ENCODE measurements at regions not wholly inside any gene's neighbourhood (a gene's known extent, or its start where the extent isn't known, plus 50 kb on each side); places are given as distances from the start of the nearest gene placed in this dataset.

DNA sequence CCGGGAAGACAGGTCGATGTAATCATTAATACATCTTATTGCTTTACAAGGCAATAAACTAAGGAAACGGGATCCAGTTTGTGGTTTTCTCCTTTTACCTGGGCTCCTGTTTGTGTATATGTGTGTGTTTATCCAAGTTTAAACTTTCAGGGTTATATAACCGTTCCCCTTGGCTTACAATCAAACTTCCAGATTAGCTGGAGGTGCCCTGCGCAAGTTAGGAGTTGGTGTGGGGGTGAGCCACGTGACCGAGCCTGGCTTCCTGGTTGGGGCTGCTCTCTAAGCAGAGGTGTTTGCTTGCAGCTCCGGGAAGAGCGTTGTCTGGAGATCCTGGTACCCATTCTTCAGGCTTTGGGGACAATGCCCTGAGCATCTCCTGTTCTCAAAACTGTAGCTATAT, 129.2 kb downstream of the FHDC1 start:
- 88% methylated on average over 9 of the region's 9 CpGs for WGBS
- Histone ChIP-seq H3K9me3 (no peaks in the 10 kb centered on the region), H3K4me3 (no peak overlapping the region), H3K4me1 (no peaks in the 10 kb centered on the region), H3K27ac (replicated peaks in 1 of 4) (no peak overlapping the region), H3K36me3 (no peaks in the 10 kb centered on the region), H3K27me3 (no peaks in the 10 kb centered on the region)
- TF ChIP-seq POLR2A (IDR thresholded peaks at IDR 0.05; ENCODE audit: low read depth) (no peak), EP300 (IDR thresholded peaks at IDR 0.05) (no peak), CTCF (IDR thresholded peaks at IDR 0.05) (no peak), POLR2AphosphoS5 (IDR thresholded peaks at IDR 0.05) (no peak)
- intact Hi-C loops (cut with DNase I): no loop called here
- no peak for DNase-seq (ENCODE audit: extremely low spot score)

- 71% methylated on average over 1 of the region's 1 CpG for WGBS
- intact Hi-C loops (cut with DNase I): no loop called here
These were observed 131.3 kb downstream of the FHDC1 start for GRCh38 chr4:153067376-153067775.

GRCh38 chr4:153068751-153069150, 132.6 kb downstream of the FHDC1 start:
- DNase-seq (ENCODE audit: extremely low spot score): no peak
- 95% methylated on average over 7 of the region's 7 CpGs for WGBS

More at GRCh38 chr4:153067376-153067775, 131.3 kb downstream of the FHDC1 start:
- no peaks in the 10 kb centered on the region for H3K9me3 ChIP-seq
- no peak overlapping the region for H3K27ac ChIP-seq (replicated peaks in 1 of 4)
- H3K27me3 ChIP-seq: no peaks in the 10 kb centered on the region
- DNase-seq (ENCODE audit: extremely low spot score): no peak
- TF ChIP-seq POLR2AphosphoS5 (IDR thresholded peaks at IDR 0.05): no peak
- no peak for TF ChIP-seq EP300 (IDR thresholded peaks at IDR 0.05)
- TF ChIP-seq POLR2A (IDR thresholded peaks at IDR 0.05; ENCODE audit: low read depth): no peak
- no peak for TF ChIP-seq CTCF (IDR thresholded peaks at IDR 0.05)
- no peak overlapping the region for H3K4me3 ChIP-seq
- no peaks in the 10 kb centered on the region for H3K4me1 ChIP-seq
- no peaks in the 10 kb centered on the region for H3K36me3 ChIP-seq

DNA sequence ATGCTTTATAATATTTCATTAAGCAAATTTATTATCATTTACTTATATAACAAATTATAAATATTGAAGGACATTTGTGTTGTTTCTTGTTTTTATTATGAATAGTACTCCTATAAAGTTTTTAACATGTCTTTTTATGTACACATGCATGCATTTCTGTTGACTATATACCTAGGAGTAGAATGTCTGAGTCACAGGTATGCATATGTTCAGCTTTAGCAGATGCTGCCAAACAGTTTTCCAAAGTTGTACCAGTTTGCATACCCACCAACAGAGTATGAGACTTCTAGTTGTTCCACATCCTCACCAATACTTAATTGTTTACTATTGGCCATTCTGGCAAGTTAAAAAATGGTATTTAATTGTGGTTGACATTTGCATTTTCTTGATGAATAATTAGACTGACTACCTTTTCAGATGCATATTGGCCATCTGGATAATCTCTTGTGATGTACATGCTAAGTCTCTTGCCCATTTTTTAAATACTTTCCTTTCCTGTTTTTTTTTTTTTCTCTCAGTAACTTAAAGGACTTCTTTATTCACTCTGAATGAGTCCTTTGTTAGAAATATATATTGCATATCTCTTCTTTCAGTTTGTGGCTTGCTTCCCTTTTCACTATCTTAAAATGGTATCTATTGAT, 132.2 kb upstream of the TRIM2 start:
- no peak for DNase-seq (ENCODE audit: extremely low spot score)
- Histone ChIP-seq H3K4me3 (no peak overlapping the region), H3K27ac (replicated peaks in 1 of 4) (no peak overlapping the region), H3K4me1 (no peaks in the 10 kb centered on the region), H3K9me3 (no peaks in the 10 kb centered on the region), H3K27me3 (no peaks in the 10 kb centered on the region), H3K36me3 (no peaks in the 10 kb centered on the region)
- TF ChIP-seq EP300 (IDR thresholded peaks at IDR 0.05) (no peak), POLR2AphosphoS5 (IDR thresholded peaks at IDR 0.05) (no peak), CTCF (IDR thresholded peaks at IDR 0.05) (no peak), POLR2A (IDR thresholded peaks at IDR 0.05; ENCODE audit: low read depth) (no peak)
- intact Hi-C loops (cut with DNase I): no loop called here

More at GRCh38 chr4:153068751-153069150, 132.6 kb downstream of the FHDC1 start:
- no peaks in the 10 kb centered on the region for H3K9me3 ChIP-seq
- H3K4me3 ChIP-seq: no peak overlapping the region
- no peak overlapping the region for H3K27ac ChIP-seq (replicated peaks in 1 of 4)
- no peaks in the 10 kb centered on the region for H3K4me1 ChIP-seq
- no peaks in the 10 kb centered on the region for H3K27me3 ChIP-seq
- intact Hi-C loops (cut with DNase I): no loop called here
- no peaks in the 10 kb centered on the region for H3K36me3 ChIP-seq
- TF ChIP-seq CTCF (IDR thresholded peaks at IDR 0.05) (no peak), EP300 (IDR thresholded peaks at IDR 0.05) (no peak), POLR2AphosphoS5 (IDR thresholded peaks at IDR 0.05) (no peak)

GRCh38 chr4:153072661-153073060, 131.6 kb upstream of the TRIM2 start:
- TF ChIP-seq POLR2A (IDR thresholded peaks at IDR 0.05; ENCODE audit: low read depth) (no peak), POLR2AphosphoS5 (IDR thresholded peaks at IDR 0.05) (no peak), CTCF (IDR thresholded peaks at IDR 0.05) (no peak), EP300 (IDR thresholded peaks at IDR 0.05) (no peak)
- Histone ChIP-seq H3K4me3 (no peak overlapping the region), H3K27ac (replicated peaks in 1 of 4) (no peak overlapping the region), H3K4me1 (no peaks in the 10 kb centered on the region), H3K9me3 (no peaks in the 10 kb centered on the region), H3K27me3 (no peaks in the 10 kb centered on the region), H3K36me3 (no peaks in the 10 kb centered on the region)
- no peak for DNase-seq (ENCODE audit: extremely low spot score)
- intact Hi-C loops (cut with DNase I): no loop called here

Data from esophagus muscularis mucosa (tissue), 4 donors.